ENCODE measurements at regions not wholly inside any gene's neighbourhood (a gene's known extent, or its start where the extent isn't known, plus 50 kb on each side); places are given as distances from the start of the nearest gene placed in this dataset.

GRCh38 chr7:41755096-41755495 is 52.2 kb upstream of the INHBA start:
- no peak for DNase-seq (ENCODE audit: extremely low read depth, low read depth)
- TF ChIP-seq, protein P1, sequence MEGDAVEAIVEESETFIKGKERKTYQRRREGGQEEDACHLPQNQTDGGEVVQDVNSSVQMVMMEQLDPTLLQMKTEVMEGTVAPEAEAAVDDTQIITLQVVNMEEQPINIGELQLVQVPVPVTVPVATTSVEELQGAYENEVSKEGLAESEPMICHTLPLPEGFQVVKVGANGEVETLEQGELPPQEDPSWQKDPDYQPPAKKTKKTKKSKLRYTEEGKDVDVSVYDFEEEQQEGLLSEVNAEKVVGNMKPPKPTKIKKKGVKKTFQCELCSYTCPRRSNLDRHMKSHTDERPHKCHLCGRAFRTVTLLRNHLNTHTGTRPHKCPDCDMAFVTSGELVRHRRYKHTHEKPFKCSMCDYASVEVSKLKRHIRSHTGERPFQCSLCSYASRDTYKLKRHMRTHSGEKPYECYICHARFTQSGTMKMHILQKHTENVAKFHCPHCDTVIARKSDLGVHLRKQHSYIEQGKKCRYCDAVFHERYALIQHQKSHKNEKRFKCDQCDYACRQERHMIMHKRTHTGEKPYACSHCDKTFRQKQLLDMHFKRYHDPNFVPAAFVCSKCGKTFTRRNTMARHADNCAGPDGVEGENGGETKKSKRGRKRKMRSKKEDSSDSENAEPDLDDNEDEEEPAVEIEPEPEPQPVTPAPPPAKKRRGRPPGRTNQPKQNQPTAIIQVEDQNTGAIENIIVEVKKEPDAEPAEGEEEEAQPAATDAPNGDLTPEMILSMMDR (IDR thresholded peaks at IDR 0.05; ENCODE audit: low read depth, low read length) = no peak

DNA sequence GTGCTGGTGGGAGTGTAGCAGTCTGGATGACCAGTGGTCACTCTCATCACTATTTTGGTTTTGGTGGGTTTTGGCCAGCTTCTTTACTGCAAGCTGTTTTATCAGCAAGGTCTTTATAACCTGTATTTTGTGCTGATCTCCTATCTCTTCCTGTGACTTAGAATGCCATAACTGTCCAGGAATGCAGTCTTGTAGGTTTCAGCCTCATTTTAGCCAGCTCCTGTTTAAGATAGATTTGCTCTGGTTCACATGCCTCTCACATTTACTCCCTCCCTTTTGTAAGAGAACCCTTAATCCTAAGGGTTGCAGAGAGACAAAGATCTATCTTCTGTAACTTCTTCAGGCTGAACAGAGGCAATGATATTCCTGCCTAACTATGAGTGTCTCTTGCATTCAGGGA is 51.2 kb upstream of the INHBA start:
- TF ChIP-seq, protein P1 (IDR thresholded peaks at IDR 0.05; ENCODE audit: low read depth, low read length) = no peak
- no peak for DNase-seq (ENCODE audit: extremely low read depth, low read depth)
